COLO829 (cell line): ENCODE measurements at regions not wholly inside any gene's neighbourhood (a gene's known extent, or its start where the extent isn't known, plus 50 kb on each side); places are given as distances from the start of the nearest gene placed in this dataset.
"Not testable (repeated sequence)": the region's sequence is repeated elsewhere in the genome, so short reads cannot be mapped to it uniquely, and the experiment has no call there.

ENCODE experiments used
- DNase-seq: peaks from one replicate; pipeline ENCODE4 v3.0.0; 2012; ENCODE audit warnings: low spot score

DNA sequence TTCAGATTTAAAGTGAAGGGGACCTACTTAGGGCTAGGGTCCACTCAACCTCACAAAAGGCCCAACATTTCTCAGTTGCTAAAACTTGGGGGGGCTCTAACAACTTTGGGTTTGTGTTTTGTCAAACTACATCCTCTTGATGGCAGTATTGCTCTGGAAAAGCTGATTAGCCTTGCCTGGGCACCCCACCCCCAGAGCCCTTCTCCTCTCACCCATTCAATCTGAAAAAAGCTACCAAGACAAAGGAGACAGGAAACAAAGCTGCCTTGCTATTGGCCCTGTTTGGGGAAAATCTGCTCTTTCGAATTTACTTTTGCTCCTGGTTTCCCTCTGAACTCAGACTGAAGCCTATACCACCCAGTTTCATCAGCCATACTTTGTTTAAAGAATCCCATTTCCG is 195.2 kb upstream of the STK26 start:
- DNase-seq: peak; percentile 11

DNA sequence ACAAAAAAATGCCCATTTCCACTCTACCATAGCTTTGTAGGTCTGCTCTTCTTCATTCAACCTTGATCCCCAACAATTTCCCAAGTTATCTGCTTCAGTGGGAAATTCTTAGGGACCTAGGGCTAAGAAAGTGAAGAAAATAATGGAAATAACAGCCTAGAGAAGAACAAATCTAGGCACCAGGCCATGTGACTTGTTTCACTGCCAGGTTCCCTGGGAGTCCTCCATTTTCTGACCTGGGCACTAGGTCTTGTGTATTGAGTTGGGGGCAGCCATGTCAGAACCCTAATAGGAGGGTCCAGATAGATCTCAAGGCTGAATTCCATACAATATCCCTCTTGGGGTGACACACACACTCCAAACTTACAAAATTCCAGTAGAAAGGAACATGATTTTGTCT is 194.6 kb upstream of the STK26 start:
- DNase-seq: no peak

DNA sequence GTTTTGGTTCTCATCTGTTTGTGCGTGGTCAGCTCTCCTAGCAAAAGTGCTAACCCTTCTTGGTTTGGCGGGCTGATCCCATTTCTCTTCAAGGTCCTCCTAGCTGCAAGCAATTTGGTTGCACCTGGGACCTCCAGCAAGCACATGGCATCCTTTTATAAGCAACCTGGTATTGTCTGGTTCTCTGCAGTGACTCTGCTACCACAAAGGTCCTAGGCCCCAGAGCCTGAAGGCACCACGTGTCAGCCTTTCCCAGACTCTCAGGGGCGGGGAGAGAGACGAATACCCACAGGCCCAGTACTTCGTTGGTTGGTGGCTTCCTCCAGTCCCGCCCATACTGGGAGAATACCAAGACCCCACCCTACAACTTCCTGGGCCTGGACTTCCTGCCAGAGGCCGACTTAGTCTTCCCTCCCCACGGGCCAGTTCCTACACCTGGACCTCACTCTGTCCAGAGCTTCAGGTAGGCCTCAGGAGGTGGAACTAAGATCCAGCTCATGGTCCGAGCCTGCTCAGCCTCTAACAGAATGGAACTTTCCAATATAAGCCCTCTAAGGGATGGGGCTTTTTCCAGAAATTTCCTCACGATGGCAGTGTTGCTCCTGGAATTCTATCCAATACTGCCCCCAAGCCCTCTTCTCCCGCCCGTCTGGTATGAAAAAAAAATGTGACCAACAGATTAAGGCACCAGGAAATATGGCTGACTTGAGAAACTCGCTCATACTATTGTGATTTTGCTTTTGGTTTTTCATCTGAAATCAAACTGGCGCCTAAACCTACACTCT is 192.5 kb upstream of the STK26 start:
- DNase-seq: peak; percentile 60

DNA sequence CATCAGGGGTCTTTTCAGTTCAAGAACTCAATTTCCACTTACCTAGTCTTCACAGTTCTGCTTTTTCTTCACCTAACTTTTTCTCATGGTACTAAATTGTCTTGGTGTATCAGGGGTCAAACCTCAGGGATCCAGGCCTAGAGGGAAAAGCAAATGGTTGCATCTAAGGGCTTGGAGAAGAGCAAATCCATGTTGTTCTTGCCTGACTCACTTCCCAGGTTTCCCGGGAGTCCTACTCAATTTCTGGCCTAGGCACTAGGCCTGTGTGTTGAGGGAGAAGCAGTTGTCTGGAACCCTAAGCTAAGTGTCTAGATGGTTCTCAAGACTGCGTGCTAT is 191.9 kb upstream of the STK26 start:
- DNase-seq: no peak

DNA sequence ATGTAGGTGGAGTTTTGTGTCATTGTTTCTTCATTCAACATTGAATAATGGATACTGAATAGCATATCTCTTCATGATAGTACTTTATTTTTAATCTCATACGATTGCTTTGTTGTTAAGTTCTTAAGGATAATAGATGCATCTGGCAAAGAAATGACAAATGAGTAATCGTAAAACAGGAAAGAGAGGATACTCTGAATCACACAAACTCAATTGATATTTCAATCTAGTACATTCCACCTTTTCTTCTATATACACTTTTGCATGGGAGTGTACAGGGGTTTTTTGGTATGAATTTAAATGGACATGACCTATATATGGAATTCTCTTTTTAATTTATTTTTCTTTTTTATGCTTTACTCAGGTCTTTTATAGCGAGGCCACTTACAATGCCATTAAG is 186.9 kb upstream of the STK26 start:
- DNase-seq: no peak

DNA sequence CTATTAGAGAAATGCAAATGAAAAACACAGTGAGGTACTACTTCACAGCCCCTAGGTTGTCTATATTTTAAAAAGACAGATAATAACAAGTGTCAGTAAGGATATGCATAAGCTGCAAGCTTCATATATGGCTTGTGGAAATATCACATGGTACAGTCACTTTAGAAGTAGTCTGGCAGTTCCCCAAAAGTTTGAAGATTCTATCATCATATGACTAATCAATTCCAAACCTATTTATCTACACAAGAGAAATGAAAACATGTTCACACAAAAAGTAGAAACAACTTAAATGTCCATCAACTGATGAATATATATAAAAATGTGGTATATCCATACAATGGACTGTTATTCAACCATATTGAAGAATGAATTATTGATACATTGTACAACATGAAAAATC is 185.8 kb upstream of the STK26 start:
- no peak for DNase-seq

DNA sequence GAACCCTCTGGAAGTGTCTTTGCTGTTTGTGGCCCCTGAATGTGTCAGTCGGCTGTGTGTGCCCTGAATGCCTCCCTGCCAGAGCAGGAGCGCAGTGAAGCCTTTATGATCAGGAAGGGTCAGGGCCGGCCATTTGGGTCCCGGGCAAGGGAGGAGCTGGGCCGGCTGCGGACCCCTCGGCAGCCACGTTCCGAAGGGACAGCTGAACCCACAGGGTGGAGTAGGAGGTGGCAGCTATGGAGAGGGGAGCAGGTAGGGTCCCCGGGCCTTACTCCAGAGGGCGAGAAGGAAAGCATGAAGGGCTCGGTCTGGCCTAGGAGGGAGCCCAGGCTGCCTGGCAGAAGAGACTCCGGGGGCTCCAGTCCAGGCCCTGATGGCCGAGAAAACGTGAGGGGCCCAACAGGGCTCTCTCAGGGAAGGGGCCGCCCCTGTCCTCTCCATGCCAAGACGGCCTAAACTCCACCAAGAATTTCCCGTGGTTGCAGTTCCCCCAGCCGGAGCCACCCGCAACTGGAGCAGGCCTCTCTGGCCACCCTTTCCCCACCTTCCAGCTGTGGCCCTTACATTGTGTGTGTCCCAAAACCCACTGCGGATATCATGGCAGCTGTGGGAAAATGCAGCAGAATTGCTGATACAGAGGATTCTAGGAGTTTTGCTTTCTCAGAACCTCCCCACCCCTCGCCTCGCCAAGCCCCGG is 182.2 kb upstream of the STK26 start:
- DNase-seq: no peak

DNA sequence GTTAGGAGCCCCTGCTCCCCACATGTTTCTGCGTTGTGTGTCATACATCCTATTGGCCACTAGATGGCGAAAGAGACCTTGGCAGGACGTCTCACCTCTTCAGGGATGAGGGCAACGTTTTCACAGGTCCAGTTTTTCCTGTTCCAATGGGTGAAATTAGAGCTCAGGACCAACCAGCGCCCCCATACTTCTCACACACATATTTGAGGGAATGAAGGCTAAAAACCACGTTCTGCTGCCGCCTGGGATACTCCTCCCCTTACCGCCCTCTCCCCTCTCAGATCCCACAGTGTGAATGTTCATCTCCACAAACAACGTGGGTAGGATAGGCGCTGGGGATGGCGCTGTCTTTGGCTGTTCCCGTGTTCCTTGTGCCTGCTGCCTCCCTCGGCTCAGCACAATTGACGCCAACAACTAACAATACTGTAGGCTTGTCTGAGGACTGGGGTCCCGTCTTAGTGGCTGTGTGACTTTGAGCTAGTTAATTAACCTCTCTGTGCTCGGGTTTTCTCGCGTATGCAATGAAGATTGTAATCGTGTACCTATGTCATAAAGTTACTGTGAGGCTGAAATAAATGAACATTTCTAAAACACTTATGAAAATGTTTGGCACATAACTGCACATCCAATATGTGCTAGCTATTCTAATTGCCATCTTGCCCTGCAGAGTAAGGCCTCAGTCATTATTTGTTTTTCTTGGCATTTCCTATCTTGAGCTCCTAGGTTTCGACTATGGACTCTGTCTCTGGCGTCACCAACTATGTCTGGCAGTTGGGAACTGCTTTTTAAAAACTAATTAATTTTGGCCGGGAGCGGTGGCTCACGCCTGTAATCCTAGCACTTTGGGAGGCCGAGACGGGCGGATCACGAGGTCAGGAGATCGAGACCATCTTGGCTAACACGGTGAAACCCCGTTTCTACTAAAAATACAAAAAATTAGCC is 181.3 kb upstream of the STK26 start:
- DNase-seq: peak; percentile 43

DNA sequence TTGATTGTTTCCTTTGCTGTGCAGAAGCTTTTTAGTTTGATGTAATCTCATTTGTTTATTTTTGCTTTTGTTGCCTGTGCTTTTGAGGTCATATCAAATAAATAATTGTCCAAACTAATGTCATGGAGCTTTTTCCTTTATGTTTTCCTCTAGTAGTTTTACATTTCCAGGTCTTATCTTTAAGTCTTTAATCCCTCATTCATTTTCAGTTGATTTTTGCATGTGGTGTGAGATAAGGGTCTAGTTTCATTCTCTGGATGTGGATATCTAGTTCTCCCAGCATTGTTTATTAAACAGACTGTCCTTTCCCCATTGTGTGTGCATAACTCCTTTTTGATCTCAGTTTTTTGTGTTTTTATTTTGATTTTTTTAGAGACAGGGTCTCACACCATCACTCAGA is 179.1 kb upstream of the STK26 start:
- DNase-seq: no peak

DNA sequence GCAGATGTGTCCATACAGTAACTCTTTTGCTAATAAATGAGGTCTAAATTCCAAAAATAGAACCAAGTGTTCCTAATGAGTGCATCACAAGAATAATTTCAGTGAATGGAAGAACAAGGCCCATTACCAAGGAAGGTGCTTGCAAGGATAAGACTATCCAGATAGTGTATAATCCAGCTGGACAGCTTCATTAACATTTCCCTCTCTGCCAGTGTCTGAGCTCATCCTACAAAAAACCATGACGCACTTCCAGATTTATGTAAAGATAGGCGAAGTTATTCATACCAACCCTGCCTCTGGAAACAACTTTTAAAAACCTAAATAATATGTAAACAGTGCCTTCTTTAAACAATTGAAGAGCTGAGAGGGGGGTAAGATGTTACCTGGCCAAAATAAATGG is 177.9 kb upstream of the STK26 start:
- DNase-seq: no peak

DNA sequence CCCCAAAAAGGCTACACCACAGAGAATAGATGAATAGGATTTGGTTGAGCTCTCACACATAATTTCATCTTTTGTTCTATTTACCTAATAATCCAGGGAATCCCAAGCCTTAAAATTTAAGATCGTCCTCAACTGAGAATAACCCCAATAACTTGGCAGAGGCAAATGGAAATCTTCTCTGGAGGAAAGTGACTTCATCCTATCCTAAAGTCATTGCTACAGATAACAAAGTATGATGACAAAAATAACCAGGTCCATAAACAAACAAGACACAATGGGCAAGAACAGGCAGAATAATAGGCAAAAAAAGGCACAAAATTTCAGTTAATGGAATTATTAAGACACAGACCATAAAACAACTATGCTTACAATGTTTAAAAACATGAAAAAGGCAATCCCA is 177.3 kb upstream of the STK26 start:
- DNase-seq: no peak

DNA sequence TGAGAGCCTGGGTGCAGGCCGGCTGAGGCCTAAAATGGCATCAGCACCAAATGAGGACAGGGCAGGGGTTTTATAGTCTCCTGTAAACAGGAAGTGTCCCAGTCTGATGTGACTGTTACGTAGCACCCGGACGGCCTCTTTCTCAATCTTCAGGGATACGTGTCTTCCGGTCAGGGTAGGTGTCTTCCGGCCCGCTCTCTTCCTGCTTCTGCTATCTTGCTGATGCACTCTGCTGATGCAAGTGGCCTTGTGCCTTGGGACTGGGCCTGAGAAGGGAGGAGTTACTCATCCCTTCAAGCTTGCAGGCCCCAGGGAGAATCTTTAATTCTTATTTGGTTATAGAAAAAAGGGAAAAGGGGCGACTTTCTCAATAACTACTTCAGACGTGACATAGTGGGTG is 172.1 kb upstream of the STK26 start:
- DNase-seq: not testable (repeated sequence)

DNA sequence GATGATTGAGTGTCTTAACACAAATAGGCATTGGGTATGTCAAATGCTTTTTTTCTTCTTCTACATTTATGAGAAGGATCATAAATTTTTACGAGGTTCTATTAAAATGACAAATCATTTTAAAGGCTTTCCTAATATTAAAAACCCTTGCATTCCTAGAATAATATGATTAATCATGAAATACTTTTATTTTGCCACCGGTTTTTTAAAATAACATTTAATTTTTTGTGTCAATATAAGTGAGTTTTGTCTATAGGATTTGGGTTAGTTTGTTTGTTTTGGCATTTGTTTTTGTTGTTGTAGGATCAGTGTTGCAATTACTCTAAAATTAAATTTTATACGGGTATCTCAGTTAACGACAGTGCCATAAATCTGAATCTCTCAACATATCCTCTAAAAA is 169.7 kb upstream of the STK26 start:
- no peak for DNase-seq

DNA sequence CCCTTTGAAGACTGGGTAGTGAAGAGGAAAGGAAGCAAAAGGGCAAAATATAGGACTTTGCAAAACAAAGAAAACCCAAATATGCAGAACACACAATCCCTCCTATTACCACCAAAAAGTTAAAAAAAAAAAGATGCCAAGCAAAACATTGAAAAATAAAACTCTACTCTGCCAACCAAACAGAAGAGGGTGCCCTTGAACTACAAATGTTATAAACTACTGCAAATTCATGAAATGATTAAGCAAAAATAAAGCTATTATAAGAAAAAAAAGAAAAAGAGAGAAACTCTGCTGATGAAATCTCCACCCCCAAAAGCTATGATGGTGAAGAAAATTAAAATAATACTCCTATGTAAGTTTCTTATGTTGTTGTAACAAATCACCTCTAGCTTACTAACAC is 168.5 kb upstream of the STK26 start:
- DNase-seq: no peak

DNA sequence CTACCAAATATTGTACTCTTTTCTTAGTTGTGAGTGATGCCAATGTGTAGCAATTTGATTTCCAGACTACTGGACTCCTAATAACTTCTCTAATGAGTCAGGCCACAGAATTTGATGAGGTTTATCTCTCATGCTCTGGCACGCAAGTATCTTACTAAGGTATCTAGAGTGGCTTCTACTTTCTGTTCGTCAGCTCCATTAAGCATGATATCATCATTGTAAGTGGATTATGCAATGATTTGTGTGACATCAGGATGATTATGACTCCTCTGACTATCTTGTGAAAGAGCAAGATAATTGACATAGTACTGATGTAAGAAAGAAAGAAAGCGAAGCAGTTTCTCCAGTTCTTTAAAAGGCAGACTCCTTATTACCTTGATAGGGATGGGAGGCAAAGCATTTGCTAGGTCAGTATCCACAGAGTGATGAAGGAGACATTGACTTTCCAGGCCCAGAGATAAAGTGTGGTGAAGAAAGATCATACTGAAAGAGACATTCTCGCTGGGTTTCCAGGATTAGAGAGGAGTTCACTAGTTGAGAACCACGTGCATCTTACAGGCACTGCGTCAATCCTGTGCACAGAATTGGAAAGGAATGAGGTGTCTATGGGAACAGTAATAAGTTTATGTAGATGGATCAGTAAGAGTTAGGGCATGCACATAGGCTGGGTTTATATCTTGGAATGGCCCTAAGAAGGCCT is 161.9 kb upstream of the STK26 start:
- no peak for DNase-seq

DNA sequence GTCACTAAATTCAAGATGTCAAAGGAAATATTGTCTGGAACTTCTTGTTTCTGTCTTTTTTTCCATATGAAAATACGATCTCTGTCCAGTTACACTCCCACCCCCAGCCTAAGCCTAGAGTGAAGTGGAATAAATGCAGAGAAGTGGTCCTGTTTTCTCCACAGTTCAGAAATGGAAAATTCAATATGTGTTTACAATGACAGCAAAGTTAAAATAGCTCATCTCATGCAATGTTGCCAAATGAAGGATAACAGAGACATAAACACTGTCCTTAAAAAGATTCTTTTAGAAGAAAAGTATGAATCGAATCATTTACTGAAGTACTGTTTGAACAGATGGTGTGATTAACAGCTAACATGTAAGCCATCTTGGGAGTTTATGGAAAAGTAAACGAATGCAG is 160.8 kb upstream of the STK26 start:
- DNase-seq: no peak

DNA sequence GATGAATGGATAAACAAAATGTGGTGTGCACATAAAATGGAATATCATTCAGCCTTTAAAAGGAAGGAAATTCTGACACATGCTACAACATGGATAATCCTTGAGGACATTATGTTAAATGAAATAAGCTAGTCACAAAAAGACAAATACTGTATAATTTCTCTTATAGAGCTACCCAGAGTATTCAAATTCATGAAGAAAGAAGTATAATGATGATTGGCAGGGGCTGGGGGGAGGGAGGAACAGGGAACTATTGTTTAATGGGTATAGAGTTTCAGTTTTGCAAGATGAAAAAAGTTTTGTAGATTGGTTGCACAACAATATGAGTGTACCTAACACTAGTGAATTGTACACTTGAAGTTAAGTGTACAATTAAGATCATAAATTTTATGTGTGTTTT is 153.9 kb upstream of the STK26 start:
- no peak for DNase-seq

DNA sequence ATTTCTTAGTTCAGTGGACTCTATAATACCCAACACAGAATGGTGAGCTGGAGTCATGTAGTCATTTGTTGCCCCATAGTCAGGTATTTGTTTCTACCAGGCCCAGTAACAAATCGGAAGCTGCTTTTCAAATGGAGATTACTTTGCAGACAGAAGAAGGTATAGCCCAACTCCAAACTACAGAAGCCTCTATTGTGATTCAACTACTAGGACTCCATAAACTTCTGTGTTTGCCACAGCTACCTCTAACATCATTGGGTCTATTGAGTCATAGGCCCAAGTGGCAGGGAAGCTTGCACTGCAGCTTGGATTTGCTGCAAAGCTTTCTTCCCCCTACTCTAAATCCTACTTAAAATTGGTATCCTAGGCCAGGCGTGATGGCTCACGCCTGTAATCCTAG is 148.8 kb upstream of the STK26 start:
- no peak for DNase-seq

DNA sequence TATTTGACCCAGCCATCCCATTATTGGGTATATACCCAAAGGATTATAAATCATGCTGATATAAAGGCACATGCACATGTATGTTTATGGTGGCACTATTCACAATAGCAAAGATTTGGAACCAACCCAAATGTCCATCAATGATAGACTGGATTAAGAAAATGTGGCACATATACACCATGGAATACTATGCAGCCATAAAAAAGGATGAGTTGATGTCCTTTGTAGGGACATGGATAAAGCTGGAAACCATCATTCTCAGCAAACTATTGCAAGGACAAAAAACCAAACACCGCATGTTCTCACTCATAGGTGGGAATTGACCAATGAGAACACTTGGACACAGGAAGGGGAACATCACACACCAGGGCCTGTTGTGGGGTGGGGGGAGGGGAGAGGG is 147.3 kb upstream of the STK26 start:
- not testable (repeated sequence) for DNase-seq

DNA sequence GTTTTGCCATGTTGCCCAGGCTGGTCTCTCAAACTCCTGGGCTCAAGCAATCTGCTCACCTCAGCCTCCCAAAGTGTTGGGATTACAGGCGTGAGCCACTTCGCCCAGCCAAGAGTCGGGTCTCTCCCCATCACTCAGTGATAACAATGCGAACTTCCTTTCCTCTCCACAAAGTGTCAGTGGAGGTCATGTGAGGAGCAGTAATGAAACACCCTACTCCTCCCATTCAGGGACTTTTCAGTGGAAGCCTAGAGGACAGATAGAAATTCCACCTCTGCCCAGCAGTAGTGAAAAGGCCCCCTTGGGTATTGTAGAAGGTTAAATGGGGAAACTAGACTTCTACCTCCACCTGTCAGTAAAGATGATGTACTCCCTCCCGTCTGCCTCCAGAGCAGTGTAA is 141.9 kb upstream of the STK26 start:
- no peak for DNase-seq

DNA sequence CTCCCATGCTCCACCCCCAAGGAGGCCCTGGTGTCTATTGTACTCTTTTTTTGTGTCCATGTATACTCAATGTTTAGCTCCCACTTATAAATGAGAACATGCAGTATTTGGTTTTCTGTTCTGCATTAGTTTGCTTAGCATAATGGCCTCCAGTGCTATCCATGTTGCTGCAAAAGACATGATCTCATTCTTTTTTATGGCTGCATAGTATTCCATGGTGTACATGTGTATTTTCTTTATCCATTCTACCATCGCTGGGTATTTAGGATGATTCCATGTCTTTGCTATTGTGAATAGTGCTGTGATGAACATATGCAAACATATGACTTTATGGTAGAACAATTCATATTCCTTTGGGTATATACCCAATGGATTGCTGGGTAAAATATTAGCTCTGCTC is 138.1 kb upstream of the STK26 start:
- not testable (repeated sequence) for DNase-seq

DNA sequence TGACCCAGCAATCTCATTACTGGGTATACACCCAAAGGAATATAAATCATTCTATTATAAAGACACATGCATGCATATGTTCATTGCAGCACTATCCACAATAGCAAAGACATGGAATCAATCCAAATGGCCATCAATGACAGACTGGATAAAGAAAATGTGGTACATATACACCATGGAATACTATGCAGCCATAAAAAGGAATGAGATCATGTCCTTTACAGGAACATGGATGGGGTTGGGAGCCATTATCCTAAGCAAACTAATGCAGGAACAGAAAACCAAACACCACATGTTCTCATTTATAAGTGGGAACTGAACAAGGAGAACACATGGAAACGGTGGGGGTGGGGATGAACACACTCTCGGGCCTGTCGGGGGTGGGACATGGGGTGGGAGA is 129.2 kb upstream of the STK26 start:
- not testable (repeated sequence) for DNase-seq
